T1000 (cell line): ENCODE measurements at regions not wholly inside any gene's neighbourhood (a gene's known extent, or its start where the extent isn't known, plus 50 kb on each side); places are given as distances from the start of the nearest gene placed in this dataset.

Experiments
- DNase-seq: peaks from one replicate; lab custom pipeline; 2025; ENCODE audit warnings: mixed read lengths; lab: John Stamatoyannopoulos, UW

GRCh38 chr18:61256291-61256690 is 76.9 kb upstream of the CDH20 start:
- no peak for DNase-seq

GRCh38 chr18:61261870-61262269 is 71.4 kb upstream of the CDH20 start:
- no peak for DNase-seq

- no peak for DNase-seq
Measured at GRCh38 chr18:61272793-61273192, 60.4 kb upstream of the CDH20 start.

GRCh38 chr18:61273533-61273932 is 59.7 kb upstream of the CDH20 start:
- DNase-seq, result no peak

GRCh38 chr18:61274416-61274960 is 58.7 kb upstream of the CDH20 start:
- DNase-seq, result no peak

- DNase-seq, result no peak
Measured at GRCh38 chr18:61277808-61278207, 55.4 kb upstream of the CDH20 start.

- no peak for DNase-seq
Measured at GRCh38 chr18:61281431-61281830, 51.8 kb upstream of the CDH20 start.

- no peak for DNase-seq
Measured at GRCh38 chr18:61282926-61283325, 50.3 kb upstream of the CDH20 start.
